ENCODE measurements at regions not wholly inside any gene's neighbourhood (a gene's known extent, or its start where the extent isn't known, plus 50 kb on each side); places are given as distances from the start of the nearest gene placed in this dataset.

DNA sequence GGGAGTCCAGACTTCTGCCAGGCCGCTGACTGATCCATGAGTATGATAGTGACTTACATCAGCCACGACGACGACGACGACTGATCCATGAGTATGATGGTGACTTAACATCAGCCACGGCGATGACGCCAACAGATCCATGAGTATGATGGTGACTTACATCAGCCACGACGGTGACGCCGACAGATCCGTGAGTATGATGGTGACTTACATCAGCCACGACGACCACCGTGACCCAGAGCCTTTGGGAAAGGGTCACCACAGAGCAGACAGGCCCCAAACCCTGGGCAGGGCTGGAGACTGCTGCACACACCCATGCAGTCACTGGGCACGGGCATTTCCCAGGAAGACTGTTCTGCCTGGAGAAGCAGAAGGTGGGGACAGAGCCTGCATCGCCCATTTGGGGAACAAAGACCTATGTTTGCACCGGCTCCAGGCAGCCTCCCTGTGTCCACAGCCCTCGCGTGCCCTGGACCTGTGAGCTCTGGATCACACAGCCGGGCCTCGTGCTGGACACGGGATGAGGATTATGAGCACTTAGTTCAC, 130.9 kb upstream of the SPACA7 start:
- no peaks in the 10 kb centered on the region for H3K9me3 Mint-ChIP-seq
- no peaks in the 10 kb centered on the region for H3K27me3 ChIP-seq (ENCODE audit: insufficient read depth)
- no peak overlapping the region for H3K27ac Mint-ChIP-seq
- H3K79me2 ChIP-seq (replicated peaks; ENCODE audit: insufficient read depth) = no peaks in the 10 kb centered on the region
- H3K27me3 Mint-ChIP-seq (ENCODE audit: insufficient read depth, low read depth, poor library complexity) = peaks cover 4% of the 10 kb centered on the region
- H3F3A ChIP-seq (replicated peaks; ENCODE audit: low read depth) = no peaks in the 10 kb centered on the region
- H3K4me2 ChIP-seq = no peak overlapping the region
- ATAC-seq = no peak
- peaks cover 15% of the 10 kb centered on the region for H3K4me1 Mint-ChIP-seq
- TF ChIP-seq EZH2phosphoT487 (IDR thresholded peaks at IDR 0.05; ENCODE audit: unreplicated experiment) (no peak), STAT1 (IDR thresholded peaks at IDR 0.05; ENCODE audit: unreplicated experiment) (no peak)
- TF ChIP-seq, protein P1, sequence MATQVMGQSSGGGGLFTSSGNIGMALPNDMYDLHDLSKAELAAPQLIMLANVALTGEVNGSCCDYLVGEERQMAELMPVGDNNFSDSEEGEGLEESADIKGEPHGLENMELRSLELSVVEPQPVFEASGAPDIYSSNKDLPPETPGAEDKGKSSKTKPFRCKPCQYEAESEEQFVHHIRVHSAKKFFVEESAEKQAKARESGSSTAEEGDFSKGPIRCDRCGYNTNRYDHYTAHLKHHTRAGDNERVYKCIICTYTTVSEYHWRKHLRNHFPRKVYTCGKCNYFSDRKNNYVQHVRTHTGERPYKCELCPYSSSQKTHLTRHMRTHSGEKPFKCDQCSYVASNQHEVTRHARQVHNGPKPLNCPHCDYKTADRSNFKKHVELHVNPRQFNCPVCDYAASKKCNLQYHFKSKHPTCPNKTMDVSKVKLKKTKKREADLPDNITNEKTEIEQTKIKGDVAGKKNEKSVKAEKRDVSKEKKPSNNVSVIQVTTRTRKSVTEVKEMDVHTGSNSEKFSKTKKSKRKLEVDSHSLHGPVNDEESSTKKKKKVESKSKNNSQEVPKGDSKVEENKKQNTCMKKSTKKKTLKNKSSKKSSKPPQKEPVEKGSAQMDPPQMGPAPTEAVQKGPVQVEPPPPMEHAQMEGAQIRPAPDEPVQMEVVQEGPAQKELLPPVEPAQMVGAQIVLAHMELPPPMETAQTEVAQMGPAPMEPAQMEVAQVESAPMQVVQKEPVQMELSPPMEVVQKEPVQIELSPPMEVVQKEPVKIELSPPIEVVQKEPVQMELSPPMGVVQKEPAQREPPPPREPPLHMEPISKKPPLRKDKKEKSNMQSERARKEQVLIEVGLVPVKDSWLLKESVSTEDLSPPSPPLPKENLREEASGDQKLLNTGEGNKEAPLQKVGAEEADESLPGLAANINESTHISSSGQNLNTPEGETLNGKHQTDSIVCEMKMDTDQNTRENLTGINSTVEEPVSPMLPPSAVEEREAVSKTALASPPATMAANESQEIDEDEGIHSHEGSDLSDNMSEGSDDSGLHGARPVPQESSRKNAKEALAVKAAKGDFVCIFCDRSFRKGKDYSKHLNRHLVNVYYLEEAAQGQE (IDR thresholded peaks at IDR 0.05; ENCODE audit: unreplicated experiment) = no peak
- no peaks in the 10 kb centered on the region; the same call in 1 of the 2 replicates for H3K9me2 ChIP-seq (ENCODE audit: insufficient read depth)
- no peak overlapping the region for H2AFZ ChIP-seq
- H3K4me1 ChIP-seq (ENCODE audit: insufficient read depth) = peaks cover 8% of the 10 kb centered on the region; the same call in 1 of the 2 replicates
- H3K4me3 ChIP-seq = no peak overlapping the region
- no peaks in the 10 kb centered on the region for H3K36me3 ChIP-seq (ENCODE audit: insufficient read depth)
- no peaks in the 10 kb centered on the region for H4K20me1 ChIP-seq (replicated peaks; ENCODE audit: insufficient read depth)
- no peak for DNase-seq (ENCODE audit: low spot score)
- H3K4me3 Mint-ChIP-seq = no peak overlapping the region
- no peaks in the 10 kb centered on the region for H3K36me3 Mint-ChIP-seq (ENCODE audit: low read depth)
- no peak overlapping the region for H3K27ac ChIP-seq (ENCODE audit: low read depth)

DNA sequence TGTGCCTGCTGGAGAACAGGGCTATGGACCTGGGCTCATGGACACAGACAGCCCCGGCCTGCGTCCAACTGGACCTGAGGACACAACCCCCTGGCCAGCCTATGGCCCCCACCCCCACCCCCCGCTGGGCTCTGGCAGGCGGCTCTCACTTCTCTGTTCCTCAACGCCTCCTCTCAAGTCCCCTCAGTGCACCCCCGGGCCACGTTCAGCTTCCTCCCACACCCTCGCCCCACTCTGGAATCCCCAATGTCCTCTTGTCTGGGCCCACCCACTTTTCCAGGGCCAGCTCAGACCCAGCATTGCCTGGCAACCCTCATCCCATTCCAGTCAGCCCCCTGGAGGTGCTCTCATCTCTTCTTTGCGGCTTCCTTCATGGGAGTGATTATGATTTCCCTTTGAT, 130.2 kb upstream of the SPACA7 start:
- Mint-ChIP-seq H3K27me3 (ENCODE audit: insufficient read depth, low read depth, poor library complexity) (peaks cover 4% of the 10 kb centered on the region), H3K27ac (no peak overlapping the region), H3K36me3 (ENCODE audit: low read depth) (no peaks in the 10 kb centered on the region), H3K4me1 (peaks cover 15% of the 10 kb centered on the region), H3K4me3 (no peak overlapping the region), H3K9me3 (no peaks in the 10 kb centered on the region)
- peaks cover 8% of the 10 kb centered on the region; the same call in 1 of the 2 replicates for H3K4me1 ChIP-seq (ENCODE audit: insufficient read depth)
- no peak for DNase-seq (ENCODE audit: low spot score)
- no peak for ATAC-seq
- no peaks in the 10 kb centered on the region for H3K79me2 ChIP-seq (replicated peaks; ENCODE audit: insufficient read depth)
- H3K9me2 ChIP-seq (ENCODE audit: insufficient read depth) = no peaks in the 10 kb centered on the region; the same call in 1 of the 2 replicates
- TF ChIP-seq, protein P2, sequence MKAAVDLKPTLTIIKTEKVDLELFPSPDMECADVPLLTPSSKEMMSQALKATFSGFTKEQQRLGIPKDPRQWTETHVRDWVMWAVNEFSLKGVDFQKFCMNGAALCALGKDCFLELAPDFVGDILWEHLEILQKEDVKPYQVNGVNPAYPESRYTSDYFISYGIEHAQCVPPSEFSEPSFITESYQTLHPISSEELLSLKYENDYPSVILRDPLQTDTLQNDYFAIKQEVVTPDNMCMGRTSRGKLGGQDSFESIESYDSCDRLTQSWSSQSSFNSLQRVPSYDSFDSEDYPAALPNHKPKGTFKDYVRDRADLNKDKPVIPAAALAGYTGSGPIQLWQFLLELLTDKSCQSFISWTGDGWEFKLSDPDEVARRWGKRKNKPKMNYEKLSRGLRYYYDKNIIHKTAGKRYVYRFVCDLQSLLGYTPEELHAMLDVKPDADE (IDR thresholded peaks at IDR 0.05) = no peak
- no peak for TF ChIP-seq POLR2AphosphoS5 (IDR thresholded peaks at IDR 0.05; ENCODE audit: low read depth)
- TF ChIP-seq JUNB (IDR thresholded peaks at IDR 0.05; ENCODE audit: unreplicated experiment) = no peak
- no peak for TF ChIP-seq STAT1 (IDR thresholded peaks at IDR 0.05; ENCODE audit: unreplicated experiment)
- TF ChIP-seq CREB1 (CRISPR knock-in tag; IDR thresholded peaks at IDR 0.05; ENCODE audit: low read depth) = no peak
- no peak overlapping the region for H3K27ac ChIP-seq (ENCODE audit: low read depth)
- H4K20me1 ChIP-seq (replicated peaks; ENCODE audit: insufficient read depth) = no peaks in the 10 kb centered on the region
- no peaks in the 10 kb centered on the region for H3K36me3 ChIP-seq (ENCODE audit: insufficient read depth)
- no peak overlapping the region for H3K4me3 ChIP-seq
- H2AFZ ChIP-seq = no peak overlapping the region
- H3K4me2 ChIP-seq = no peak overlapping the region
- H3K27me3 ChIP-seq (ENCODE audit: insufficient read depth) = no peaks in the 10 kb centered on the region
- H3F3A ChIP-seq (replicated peaks; ENCODE audit: low read depth) = no peaks in the 10 kb centered on the region

Data from GM23338 (cell line).